AG04449 (cell line): ENCODE measurements at regions not wholly inside any gene's neighbourhood (a gene's known extent, or its start where the extent isn't known, plus 50 kb on each side); places are given as distances from the start of the nearest gene placed in this dataset.

Experiments used
- CTCF ChIA-PET: fragments of 350-600 bp; formaldehyde crosslinking; extraction: SDS; loops from one replicate; lab custom pipeline; 2021; ENCODE audit warnings: antibody characterized with exemption; lab: Yijun Ruan, JAX
- POLR2A ChIA-PET: fragments of 400-600, 350-600 bp; formaldehyde crosslinking; extraction: SDS; loops from one replicate; lab custom pipeline; 2020; ENCODE audit warnings: antibody characterized with exemption, inconsistent platforms; lab: Yijun Ruan, JAX
- DNase-seq: peaks from one replicate; pipeline ENCODE4 v3.0.0-alpha.2; 2010; ENCODE audit warnings: low read depth, low spot score
- H3K4me3 ChIP-seq: 2 replicates; pipeline ENCODE4 v1.5.1; 2011; ENCODE audit warnings: low read depth, mild to moderate bottlenecking, control low read depth, low read length
- TF ChIP-seq, protein P1 (sequence below): IDR thresholded peaks from one replicate; pipeline ENCODE4 v1.5.1; 2011; ENCODE audit warnings: mild to moderate bottlenecking, moderate library complexity, low read length, control low read depth, inconsistent platforms; ENCODE audit not compliant: insufficient read depth; ENCODE audit errors: missing control alignments

DNA sequence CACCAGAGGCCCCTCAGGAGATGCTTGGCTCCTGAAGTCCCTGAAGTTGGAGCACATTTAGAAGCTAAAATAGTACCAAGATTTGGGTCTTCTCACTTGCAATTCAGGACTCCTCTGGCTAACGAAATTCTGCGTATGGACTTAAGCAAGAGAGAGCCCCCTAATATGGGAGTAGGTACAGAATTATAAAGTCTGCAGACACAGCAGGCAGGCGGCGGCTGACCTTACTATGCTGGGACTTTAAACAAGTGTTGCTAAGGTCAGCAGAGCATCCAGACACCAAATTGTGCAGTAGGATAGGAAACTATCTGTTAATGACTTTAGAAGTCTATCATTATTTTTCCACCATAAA, 104.5 kb upstream of the PDE4B start:
- ChIA-PET POLR2A (no interaction called here), CTCF (interaction anchor here (0.8 to 6.8 kb wide), 71 partner anchors 10 to 996 kb away, joined by 3 to 143 read pairs (median 5); partner anchors contain the start of genes AK4, DNAJC6, LEPR and LEPROT)
- DNase-seq = no peak
- TF ChIP-seq, protein P1, sequence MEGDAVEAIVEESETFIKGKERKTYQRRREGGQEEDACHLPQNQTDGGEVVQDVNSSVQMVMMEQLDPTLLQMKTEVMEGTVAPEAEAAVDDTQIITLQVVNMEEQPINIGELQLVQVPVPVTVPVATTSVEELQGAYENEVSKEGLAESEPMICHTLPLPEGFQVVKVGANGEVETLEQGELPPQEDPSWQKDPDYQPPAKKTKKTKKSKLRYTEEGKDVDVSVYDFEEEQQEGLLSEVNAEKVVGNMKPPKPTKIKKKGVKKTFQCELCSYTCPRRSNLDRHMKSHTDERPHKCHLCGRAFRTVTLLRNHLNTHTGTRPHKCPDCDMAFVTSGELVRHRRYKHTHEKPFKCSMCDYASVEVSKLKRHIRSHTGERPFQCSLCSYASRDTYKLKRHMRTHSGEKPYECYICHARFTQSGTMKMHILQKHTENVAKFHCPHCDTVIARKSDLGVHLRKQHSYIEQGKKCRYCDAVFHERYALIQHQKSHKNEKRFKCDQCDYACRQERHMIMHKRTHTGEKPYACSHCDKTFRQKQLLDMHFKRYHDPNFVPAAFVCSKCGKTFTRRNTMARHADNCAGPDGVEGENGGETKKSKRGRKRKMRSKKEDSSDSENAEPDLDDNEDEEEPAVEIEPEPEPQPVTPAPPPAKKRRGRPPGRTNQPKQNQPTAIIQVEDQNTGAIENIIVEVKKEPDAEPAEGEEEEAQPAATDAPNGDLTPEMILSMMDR = no peak
- H3K4me3 ChIP-seq = no peak overlapping the region

- TF ChIP-seq, protein P1 = no peak
- ChIA-PET POLR2A (no interaction called here), CTCF (interaction anchor here (1.1 to 6.8 kb wide), 8 partner anchors 15 to 476 kb away, joined by 3 to 143 read pairs (median 8); no protein-coding TSS in a partner anchor)
- no peak for DNase-seq
- no peak overlapping the region for H3K4me3 ChIP-seq
Measured at GRCh38 chr1:65688848-65689247, 103.8 kb upstream of the PDE4B start.

DNA sequence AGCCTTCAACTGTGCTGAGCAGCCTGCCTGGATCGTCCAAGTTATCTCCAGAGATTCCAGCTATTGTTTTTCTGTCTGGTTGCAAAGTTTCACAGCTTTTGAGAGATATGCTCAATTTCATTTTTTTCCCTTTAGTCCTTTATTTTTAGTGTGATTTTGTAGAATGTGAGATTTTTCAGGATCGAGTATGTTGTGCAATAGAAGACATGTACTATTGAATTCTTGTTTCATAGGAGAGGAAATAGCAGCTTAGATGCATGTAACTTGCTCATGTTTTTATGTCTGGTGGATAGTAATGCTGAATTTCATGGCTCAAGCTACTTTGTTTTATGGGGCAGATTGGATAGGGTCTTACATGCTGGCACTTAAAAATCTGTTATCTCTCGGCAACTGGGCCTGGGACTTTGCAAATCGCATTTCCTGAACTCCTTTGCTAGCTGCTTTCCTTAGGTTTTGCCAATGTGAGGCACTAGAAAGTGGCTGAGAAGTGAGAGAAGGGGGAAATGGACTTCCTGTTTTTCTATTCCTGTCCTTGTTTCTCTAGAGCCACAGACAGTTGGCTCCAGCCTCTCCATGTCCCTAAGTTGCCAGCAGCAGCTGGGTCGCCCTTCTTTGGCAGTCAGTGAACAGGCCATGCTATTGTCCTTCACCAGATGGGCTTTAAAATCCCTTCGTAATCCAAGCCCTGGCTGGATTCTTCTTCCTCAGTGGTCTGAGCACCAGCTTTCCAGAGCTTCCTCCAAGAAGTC, 101.4 kb upstream of the PDE4B start:
- no peak overlapping the region for H3K4me3 ChIP-seq
- POLR2A ChIA-PET = no interaction called here
- no peak for DNase-seq
- CTCF ChIA-PET = interaction anchor here (0.6 to 6.8 kb wide), 11 partner anchors 11 to 640 kb away, joined by 3 to 143 read pairs (median 4); no protein-coding TSS in a partner anchor
- TF ChIP-seq, protein P1 = no peak

DNA sequence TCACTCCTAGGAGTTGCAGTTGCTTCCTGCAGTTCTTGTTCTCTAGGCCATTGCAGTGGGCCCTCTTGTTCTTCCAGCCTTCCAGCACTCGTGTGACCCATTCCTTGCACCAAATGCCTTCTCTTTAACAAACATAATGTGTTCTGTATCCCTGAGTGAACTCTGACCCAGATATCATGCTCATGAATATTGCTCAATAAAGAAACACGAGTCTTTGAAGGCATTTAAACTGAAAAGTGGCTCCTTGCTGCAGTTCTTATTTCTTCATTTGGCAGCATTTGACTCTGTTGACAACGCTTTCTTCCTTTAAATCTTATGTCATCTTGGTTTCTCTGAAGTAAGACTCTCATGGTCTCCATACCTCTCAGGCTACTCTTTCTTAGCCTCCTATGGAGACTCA, 100.7 kb upstream of the PDE4B start:
- ChIA-PET CTCF (interaction anchor here (1.5 to 6.8 kb wide), 5 partner anchors 13 to 479 kb away, joined by 3 to 143 read pairs (median 4); no protein-coding TSS in a partner anchor), POLR2A (no interaction called here)
- H3K4me3 ChIP-seq = no peak overlapping the region
- no peak for DNase-seq
- TF ChIP-seq, protein P1 = no peak

DNA sequence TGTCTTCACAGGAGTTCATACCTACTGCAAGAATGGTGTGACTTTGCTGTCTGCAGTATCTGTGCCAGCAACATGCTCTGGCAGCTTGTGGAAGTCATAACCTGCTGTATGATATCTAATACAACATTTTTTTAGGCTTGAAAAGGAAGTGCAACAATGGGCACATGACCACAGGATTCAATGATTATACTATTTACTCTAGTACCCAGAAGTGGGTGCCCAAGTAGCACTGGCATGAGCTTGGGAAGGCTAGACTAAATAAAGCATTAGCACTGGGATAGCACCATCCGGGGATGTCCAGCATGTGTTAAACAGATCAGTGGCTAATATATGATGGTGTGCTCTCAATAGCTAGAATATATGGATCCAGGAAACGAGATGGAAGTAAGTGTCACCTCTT, 98.6 kb upstream of the PDE4B start:
- no peak for DNase-seq
- ChIA-PET POLR2A (no interaction called here), CTCF (interaction anchor here (1.5 kb wide), 1 partner anchor 263 kb away, joined by 4 read pairs; no protein-coding TSS in a partner anchor)
- TF ChIP-seq, protein P1 = no peak
- H3K4me3 ChIP-seq = no peak overlapping the region

GRCh38 chr1:65694933-65695332, 97.8 kb upstream of the PDE4B start:
- ChIA-PET POLR2A (no interaction called here), CTCF (interaction anchor here (1.5 kb wide), 1 partner anchor 263 kb away, joined by 4 read pairs; no protein-coding TSS in a partner anchor)
- no peak for DNase-seq
- H3K4me3 ChIP-seq = no peak overlapping the region
- TF ChIP-seq, protein P1 = no peak
